ENCODE measurements at regions not wholly inside any gene's neighbourhood (a gene's known extent, or its start where the extent isn't known, plus 50 kb on each side); places are given as distances from the start of the nearest gene placed in this dataset.

DNA sequence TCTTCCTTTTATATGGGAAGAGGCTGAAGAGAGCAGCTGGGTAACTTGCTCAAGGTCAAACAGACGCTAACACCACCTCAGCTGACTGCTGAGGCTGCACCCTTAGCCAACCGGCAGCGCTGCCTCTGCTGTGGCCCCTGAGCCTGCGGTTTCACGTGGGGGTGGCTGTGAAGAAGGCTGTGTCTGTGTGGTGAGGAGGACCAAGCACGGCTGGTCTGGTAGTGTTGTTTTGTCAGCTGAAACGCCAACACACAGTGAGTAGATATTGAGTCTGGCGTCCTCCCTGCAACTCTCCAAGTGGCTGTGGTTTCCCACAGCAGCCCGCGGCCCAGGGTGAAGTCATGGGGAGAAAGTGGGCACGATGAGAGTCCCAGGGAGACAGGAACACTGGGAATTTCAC, 69.6 kb downstream of the THNSL2 start:
- TF ChIP-seq CTCF (IDR thresholded peaks at IDR 0.05; ENCODE audit: insufficient read depth, low read length) (no peak), GABPA (IDR thresholded peaks at IDR 0.05; ENCODE audit: low read depth) (no peak), POLR2AphosphoS5 (IDR thresholded peaks at IDR 0.05; ENCODE audit: low read depth) (no peak), SPI1 (IDR thresholded peaks at IDR 0.05; ENCODE audit: borderline replicate concordance, low read depth) (no peak)
- TF ChIP-seq, protein P1, sequence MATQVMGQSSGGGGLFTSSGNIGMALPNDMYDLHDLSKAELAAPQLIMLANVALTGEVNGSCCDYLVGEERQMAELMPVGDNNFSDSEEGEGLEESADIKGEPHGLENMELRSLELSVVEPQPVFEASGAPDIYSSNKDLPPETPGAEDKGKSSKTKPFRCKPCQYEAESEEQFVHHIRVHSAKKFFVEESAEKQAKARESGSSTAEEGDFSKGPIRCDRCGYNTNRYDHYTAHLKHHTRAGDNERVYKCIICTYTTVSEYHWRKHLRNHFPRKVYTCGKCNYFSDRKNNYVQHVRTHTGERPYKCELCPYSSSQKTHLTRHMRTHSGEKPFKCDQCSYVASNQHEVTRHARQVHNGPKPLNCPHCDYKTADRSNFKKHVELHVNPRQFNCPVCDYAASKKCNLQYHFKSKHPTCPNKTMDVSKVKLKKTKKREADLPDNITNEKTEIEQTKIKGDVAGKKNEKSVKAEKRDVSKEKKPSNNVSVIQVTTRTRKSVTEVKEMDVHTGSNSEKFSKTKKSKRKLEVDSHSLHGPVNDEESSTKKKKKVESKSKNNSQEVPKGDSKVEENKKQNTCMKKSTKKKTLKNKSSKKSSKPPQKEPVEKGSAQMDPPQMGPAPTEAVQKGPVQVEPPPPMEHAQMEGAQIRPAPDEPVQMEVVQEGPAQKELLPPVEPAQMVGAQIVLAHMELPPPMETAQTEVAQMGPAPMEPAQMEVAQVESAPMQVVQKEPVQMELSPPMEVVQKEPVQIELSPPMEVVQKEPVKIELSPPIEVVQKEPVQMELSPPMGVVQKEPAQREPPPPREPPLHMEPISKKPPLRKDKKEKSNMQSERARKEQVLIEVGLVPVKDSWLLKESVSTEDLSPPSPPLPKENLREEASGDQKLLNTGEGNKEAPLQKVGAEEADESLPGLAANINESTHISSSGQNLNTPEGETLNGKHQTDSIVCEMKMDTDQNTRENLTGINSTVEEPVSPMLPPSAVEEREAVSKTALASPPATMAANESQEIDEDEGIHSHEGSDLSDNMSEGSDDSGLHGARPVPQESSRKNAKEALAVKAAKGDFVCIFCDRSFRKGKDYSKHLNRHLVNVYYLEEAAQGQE (IDR thresholded peaks at IDR 0.05; ENCODE audit: insufficient replicate concordance, low read depth), result no peak

Measured in HL-60 (cell line).